RKO (cell line): ENCODE measurements at regions not wholly inside any gene's neighbourhood (a gene's known extent, or its start where the extent isn't known, plus 50 kb on each side); places are given as distances from the start of the nearest gene placed in this dataset.
A peak's percentile ranks its signal among the peaks of the same experiment; 100 is the strongest.
"Not testable (repeated sequence)": the region's sequence is repeated elsewhere in the genome, so short reads cannot be mapped to it uniquely, and the experiment has no call there.

Source experiments
- DNase-seq: peaks from one replicate; pipeline ENCODE4 v3.0.0-alpha.2; 2016; ENCODE audit warnings: low spot score

DNA sequence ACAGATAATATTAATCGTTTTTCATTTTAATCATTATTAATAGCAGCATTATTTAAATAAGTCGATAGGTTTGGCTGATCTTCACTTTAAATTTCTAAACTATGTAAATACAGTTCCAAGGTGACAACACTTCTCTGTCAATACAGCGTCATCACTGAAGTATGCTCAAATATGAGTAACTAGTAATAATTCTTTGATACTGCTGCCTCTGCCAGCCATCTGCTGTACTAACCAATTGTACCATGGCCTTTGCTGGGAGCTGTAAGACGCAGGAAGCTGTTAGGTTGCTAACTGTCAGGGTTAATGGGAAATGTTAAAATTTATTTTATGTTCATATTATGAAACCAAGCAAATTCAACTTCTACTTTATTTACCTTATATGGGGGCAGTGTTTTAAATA lies 1650.5 kb upstream of the LRRTM3 start:
- no peak for DNase-seq

DNA sequence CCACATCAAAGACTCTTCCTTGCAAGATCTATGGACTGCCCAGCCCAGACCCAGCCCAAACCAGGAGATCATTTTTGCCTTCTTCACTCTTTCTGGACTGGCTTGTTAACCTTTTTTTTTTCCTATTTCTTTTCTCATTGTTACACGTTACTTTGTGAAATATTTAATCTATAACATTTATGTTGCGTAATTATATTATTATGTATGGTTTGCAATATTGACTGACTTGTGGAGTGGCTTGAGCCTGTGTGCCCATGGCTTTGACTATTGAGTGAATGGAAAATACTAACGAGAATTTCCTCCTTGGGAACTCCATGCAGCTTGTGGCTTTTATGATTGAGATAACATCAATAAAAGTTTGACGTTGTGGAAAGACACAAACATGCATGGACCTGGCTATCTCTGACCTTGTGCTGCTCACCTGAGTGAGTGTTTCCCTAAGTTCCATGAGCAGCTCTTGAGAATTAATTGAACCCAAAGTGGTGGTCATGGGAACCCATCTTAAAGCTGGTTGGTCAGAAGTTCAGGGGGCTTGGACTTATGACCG lies 1641.3 kb upstream of the LRRTM3 start:
- no peak for DNase-seq

DNA sequence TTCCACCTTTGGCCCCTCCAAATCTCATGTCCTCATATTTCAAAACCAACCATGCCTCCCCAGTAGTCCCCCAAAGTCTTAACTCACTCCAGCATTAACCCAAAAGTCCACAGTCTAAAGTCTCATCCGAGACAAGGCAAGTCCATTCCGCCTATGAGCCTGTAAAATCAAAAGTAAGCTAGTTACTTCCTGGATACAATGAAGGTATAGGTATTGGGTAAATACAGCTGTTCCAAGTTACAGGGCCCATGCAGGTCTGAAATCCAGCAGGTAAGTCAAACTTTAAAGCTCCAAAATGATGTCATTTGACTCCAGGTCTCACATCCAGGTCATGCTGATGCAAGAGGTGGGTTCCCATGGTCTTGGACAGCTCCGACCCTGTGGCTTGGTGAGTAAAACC lies 1640.1 kb upstream of the LRRTM3 start:
- DNase-seq = not testable (repeated sequence)

DNA sequence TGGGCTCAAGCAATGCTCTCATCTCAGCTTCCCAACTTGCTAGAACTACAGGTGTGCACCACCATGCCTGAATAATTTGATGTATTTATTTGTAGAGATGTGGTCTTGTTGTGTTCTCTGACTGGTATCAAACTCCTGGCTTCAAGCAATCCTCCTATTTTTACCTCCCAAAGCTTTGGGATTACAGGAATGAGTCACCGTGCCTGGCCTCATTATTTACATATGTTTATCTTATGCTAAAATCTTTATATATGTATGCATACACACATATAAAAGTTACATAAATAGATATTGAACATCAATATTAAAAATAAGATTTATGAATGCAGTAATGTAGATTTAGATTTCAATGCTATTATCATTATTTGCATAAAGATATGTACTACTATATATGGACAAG lies 1634.5 kb upstream of the LRRTM3 start:
- no peak for DNase-seq

DNA sequence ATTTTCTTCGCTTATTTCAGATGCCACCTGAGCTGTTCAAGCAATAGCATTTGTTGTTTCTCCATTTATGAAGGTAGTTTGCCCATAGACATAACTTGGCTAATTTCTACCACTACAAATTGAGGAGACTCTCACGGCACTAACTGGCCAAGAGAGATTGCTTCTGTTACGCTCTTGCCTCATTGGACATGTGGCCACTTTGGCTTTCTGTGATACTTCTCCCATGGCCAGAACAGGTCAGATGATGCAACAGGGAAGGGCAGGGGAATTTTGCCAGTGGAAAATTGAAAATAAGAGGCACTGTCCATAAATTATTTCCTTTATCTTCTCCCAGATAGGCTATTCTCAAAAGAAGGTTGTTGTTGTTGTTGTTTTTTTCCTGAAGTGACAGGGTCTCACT lies 1633.3 kb upstream of the LRRTM3 start:
- no peak for DNase-seq

DNA sequence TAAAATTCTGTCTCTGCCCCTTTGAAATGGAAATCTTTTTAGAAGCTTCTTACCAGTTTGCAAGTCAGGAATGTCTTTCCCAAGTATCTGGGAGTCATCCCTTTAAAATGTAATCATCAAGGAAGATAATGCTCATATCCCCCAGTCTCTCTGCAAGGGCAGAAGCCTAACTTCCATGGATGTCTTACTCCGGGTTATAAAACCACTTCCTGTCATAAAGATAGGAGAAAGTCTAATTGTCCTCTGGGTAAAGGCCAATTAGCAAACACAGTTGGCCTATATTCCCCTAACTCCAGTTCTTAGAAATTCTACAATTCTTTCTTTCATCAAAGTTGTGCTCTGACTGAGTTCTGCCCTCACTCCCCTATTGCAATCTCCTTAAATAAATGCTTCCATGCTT lies 1631.5 kb upstream of the LRRTM3 start:
- no peak for DNase-seq

DNA sequence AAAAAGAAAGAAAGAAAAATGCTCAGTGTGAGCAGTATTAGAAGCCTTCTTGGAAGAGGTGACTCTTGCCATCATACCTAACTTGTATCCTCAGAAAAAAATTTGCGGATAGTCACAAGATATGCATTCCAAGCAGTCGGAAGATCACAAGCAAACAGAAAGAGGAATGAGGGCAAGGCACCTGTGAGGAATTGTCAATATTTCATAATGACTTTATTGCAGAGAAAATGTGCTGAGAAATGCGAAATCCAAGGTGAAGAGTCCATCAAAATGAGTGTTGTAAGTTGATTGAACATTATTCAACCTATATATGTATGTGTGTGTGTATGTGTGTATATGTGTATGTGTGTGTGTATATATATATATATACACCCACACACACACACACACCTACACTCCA lies 1624.7 kb upstream of the LRRTM3 start:
- no peak for DNase-seq

DNA sequence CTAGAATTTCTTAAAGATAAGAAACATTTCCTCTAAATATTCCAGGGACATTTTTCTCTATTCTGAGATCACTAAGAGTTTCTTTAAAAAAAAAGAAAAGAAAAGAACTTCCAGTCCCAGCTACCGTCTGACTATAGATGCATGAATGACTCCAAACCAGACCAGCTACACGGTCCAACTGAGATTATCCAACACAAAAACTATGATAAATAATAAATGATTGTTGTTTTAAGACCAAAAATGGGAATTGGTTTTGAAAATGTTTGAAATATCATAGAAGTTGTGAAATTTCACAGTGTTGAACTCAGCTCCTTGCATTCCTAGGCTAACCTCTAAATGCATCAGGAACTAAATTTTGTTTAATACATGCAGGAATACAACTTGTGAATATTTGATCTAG lies 1619.6 kb upstream of the LRRTM3 start:
- no peak for DNase-seq

DNA sequence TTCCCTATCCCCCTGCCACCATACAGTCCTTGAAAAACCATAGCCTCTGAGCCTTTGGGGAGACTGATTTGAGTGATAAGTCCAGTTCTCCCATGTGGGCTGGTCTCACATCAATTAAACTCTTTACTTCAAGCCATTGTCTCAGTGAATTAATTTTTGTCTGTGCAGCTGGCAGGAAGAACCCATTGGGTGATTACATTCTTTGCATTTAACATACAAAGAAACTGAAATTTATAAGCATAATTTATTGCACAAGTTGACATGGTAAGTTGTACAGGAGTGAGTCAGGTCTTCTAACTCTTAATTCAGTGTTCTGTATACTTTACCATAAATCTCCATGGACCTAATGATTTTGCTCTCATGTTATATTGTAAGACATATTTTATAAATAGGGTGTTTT lies 1613.0 kb upstream of the LRRTM3 start:
- no peak for DNase-seq

DNA sequence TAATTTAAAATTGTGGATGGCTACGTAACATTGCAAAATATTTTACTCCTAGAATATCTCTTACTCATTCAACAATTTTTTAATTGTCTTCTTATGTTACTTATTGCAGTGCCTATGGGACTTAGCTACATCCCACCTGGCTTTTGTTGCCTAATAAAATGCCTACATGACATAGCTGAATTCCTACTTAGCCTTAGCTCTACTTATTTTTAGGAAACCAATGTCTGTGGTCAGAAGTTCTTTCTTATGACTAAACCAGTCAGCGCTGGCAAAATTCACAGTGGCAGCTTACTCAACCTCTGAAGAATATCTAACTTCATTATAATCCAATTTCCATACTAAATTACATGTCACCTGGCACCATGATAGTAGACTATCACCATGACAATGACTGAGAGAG lies 1612.4 kb upstream of the LRRTM3 start:
- peak; percentile 3 for DNase-seq

DNA sequence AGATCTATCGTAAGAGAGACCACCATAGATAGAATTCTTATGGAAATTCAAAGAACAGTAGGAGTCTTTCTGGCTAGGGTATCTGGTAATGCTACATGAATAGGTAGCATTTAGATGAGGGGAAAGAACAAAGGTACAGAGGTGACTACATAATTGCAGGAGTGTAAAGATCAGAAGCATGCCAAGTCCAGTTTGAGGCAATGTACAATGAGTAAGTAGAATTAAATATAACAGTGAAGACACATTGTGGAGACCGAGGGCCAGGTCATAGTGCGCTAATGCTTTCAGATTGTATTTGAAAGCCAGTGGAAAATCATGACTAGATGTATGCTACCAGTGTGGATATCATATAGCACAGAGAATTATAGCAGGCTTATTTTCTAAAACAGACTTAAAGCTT lies 1611.6 kb upstream of the LRRTM3 start:
- DNase-seq = no peak

DNA sequence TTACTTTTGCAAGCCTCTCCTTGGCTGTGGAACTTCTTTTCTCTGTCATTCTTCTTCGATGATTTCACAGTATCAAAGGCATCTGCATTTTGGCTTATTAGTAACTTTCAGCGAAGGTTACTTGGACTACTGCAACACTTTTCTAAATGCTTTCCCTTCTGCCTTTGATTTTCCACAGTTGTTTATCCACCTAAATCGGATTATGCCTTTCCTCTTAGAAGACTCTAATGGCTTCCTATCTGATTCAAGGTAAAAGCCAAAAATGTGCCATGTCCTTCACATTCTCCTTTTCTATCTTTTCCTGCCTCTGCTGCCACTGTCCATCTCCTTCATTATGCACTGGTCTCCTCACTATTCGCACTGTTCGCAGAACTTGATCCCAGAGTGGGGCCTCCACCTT lies 1606.3 kb upstream of the LRRTM3 start:
- no peak for DNase-seq

DNA sequence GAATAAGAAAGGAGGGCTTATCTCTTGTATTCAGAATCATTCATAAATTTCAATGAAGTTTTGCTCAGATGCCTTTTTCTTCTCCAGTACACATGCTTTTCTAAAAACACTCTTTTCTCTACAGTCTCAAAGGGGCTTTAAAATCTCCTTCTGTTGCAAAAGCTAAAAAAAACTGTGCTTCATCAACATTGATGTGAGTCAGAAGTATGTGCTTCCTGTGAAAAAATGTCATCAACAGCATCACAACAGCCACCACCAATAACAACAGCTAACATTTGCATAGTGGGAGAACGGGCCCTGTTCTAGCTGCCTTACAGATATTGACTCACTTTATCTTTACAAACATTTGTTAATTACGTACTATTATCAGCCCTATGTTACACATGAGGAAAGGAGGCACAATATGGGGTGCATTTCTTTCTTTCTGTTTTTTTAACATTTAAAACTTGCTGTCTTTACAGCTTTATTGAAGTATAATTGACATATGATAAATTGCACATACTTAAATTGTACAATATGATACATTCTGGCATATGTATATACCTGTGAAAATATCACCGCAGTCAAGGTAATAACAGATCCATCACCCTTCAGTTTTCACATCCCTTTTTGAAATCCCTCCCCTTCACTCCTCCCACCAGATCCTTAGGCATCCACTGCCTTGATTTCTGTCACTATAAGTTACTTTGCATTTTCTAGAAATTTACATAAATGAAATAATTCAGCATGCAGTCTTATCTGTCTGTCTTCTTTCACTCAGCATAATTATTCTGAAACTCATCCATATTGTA lies 1605.4 kb upstream of the LRRTM3 start:
- peak; percentile 43 for DNase-seq

DNA sequence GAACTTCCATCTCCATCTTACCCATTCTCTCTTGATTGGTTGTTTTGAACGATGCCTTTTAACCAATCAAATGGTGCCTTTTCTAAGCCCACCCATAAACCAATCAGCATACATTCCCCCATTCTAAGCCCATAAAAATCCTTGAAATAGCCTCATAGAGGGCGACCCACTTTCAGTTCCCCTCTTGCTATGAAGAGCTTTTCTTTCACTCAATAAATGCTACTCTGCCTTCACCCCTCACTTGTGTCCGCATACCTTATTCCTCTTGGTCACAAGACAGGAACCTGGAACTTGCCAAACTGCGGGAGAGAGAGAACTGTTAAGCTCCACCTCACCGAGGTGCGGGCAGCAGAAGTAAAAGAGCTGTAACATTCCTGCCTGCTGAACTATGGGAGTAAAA lies 1602.0 kb upstream of the LRRTM3 start:
- DNase-seq = no peak

DNA sequence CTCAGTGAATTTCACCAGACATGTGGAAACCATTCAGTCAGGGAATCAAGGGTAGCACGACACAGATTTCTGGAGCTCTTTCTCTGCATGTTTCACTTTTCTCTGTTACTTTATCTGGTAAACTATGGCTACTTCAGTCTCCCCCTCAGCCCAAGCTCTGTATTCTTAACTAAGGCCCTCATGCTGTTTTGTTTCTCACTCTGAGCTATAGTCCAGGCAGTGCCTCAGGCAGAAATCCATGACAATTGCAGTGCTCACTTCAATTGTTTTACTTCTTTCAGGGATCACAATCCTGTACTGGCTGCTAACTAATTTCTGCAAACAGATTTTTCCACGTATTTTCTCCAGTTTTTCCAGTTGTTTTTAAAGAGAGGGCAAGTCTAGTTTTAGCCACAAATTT lies 1599.9 kb upstream of the LRRTM3 start:
- no peak for DNase-seq

DNA sequence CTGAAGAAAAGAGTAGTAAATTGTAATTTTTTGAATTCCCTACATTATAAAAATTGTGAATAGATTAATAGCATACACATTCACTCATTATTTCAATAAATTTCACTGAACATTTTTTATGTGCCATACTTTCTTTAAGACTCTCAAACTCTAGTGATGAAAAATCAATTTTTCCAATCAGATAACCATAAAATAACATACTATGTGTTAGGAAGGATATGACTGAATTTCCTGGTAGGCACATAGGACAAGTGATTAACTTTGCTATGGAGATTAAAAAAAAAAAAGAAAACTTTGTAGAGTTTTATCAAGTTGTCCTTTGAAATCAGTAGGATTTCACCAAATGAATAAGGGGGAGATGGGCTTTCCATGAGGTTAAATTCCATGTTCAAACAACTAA lies 1597.3 kb upstream of the LRRTM3 start:
- DNase-seq = no peak

DNA sequence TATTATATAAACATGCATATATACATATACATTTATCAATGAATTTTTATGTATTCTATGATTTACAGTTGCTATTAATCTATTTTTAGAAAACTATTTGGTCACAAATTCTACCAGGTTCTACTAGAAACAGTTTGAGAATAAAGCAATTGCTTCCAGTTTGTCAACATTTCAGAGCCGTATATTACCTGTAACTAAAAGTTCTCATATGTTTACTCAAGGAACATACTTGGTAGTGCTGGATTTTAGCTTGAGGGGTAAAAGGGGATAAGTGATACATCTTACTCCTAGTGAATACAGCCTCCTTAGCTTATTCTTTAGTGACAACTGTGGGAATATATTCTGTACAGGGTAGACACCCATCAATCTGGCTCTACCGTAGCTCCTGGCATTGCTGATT lies 1590.5 kb upstream of the LRRTM3 start:
- DNase-seq = no peak

DNA sequence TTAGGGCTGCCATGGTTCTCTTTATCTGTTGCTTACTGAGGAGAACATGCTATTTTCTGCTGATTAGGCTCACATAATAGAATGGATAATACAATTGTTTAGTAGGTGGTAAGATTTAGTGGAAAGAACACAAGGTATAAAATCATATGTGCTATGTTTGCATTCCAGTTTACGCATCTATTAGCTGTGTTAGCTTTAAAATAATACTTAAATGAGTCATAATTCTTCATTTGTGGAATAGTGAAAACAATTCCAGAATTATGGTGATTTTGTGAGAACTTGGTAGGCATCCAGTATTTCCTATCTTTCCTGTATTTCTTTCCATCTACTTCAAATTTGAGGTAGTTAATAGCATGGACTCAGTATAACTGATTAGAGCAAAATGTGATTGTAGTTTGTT lies 1585.5 kb upstream of the LRRTM3 start:
- DNase-seq = no peak

DNA sequence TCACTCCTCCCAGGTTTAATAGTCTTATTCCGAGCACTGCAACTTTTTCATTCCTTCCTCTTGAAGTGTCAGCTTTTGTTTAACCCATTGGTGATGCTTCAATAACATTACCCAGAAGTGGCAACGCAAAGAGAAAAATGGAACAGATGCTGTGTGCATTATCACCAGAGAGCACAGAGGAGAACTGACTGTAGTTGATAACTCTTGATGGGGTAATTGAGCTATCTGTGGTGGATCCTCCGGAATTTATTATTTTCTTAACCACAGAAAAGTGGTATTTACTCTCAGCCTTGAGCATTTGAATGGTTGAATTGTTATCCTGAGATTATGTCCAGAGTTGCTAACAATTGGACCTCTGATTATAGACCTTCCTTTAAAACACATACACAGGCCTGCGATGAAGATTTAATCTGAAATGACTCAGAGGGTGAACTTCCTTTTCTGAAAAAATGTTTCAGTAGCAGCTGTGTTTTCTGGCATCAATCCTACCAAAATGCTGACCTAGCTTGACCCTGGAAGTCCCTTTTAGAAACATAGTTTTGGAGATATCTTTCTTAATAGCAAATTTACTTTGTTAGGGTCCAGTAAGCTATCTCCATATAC lies 1584.4 kb upstream of the LRRTM3 start:
- DNase-seq = no peak

DNA sequence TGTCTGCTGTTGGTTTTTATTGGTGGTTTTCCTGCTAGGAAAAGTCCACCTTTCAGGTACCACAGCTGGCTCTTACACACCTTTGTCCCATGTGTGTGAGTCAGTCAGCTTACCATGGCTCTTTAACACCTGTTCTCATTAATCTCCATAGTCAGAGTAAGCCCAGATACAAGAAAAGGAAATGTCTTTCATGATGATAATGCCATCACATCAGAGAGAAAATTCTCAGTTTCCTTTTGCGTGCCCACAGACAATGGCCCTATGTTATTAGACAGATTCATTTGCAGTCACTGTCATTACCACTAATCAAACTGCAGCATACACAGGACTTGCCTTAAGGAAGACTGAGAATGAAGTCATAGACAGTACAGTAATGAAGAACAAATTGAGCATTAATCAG lies 1583.6 kb upstream of the LRRTM3 start:
- no peak for DNase-seq

DNA sequence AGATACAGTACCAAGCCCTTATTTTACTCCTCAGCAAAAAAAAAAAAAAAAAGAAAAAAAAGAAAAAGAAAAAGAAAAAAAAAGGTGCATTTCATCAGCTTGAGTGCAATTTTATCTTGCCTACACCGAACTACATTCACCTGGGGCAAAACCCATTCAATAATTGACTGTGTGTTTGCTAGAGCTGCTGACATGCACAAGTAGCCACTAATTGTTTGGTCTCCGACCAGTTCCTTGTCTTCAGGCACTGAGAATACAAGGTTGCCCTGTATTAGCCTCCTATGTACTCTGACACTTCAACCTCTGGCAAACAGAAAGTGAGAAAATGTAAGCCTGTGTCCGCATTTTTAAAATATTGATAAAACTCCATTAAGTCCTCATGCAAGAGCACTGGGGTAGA lies 1579.4 kb upstream of the LRRTM3 start:
- no peak for DNase-seq

DNA sequence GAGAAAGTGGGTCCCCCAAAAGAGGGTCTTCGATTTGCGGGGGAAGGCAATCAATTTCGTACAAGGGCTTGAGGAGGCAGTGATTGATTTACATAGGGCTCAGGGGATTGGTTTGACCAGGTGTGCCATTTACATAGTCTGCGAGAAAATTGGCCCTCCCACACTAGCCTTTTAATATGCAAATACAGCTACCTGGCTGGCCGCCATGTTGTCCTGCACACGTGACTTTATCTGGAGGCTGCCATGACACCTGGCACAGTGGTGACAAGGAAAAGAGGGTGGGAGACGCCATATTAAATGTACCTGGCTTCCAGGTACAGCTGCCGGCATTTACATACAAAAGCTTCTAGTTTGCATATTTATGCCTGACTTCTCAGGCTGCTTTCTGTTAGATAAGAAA lies 1577.2 kb upstream of the LRRTM3 start:
- DNase-seq = no peak

DNA sequence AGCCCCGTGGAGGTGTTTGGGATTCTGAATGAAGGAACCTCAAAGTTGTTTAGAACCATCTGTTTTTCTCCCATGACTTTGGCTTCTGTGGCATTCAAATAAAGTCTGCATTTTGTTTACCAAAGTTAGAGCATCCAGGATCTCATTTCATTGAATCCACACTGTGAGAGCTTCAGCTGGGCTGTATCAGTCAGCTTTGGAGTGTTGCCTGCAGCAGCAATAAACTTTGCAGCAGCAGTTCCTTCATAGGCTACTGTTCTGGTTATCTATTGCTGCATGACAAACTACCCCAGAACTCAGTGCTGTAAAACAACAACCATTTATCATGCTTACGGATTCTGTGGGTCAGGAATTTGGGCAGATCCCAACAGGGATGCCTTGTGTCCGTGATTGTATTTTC lies 1575.2 kb upstream of the LRRTM3 start:
- DNase-seq = no peak

DNA sequence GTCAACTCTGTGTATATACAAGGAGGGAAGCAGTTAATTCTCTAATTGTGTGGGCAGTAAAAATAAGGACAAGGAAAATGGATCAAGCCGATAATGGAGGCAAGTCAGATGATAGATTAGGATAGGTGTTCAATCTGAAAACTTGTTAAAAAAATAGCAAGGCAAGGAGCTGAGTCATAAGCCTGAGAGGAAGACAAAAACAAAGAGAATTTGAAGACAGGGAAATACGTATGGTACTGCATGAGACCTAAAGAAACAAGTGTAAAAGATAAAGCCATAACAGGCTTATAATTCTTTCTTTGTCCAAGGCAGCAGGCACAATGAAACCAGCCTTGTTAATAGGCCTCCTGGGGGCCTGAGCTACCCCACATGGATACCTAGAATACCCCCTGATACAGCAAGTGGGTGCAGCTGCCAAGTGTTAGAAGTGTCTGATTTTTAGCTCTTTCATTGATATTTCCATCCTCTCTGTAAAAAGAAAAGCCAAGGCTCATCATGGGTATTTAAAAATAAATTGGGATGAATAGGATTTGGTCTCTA lies 1570.6 kb upstream of the LRRTM3 start:
- no peak for DNase-seq
